NCI-H2227 (cell line): ENCODE measurements at regions not wholly inside any gene's neighbourhood (a gene's known extent, or its start where the extent isn't known, plus 50 kb on each side); places are given as distances from the start of the nearest gene placed in this dataset.

Experiments
- DNase-seq: peaks from one replicate; lab custom pipeline; 2025; ENCODE audit not compliant: unreplicated experiment; lab: John Stamatoyannopoulos, UW

GRCh38 chr12:105915997-105916759, 222.6 kb downstream of the NUAK1 start:
- no peak for DNase-seq

GRCh38 chr12:105916760-105917039, 222.1 kb downstream of the NUAK1 start:
- DNase-seq, result no peak

GRCh38 chr12:105920161-105920684, 218.5 kb downstream of the NUAK1 start:
- peak; percentile 7 for DNase-seq

- DNase-seq, result no peak
These were observed 217.7 kb downstream of the NUAK1 start for GRCh38 chr12:105921055-105921454.

- no peak for DNase-seq
These were observed 216.7 kb downstream of the NUAK1 start for GRCh38 chr12:105921872-105922669.

- DNase-seq, result peak; percentile 68
These were observed 216.1 kb downstream of the NUAK1 start for GRCh38 chr12:105922670-105923102.

- no peak for DNase-seq
These were observed 214.1 kb downstream of the NUAK1 start for GRCh38 chr12:105924526-105925208.

GRCh38 chr12:105927564-105927963, 211.2 kb downstream of the NUAK1 start:
- no peak for DNase-seq

- DNase-seq, result no peak
These were observed 210.3 kb downstream of the NUAK1 start for GRCh38 chr12:105928436-105928835.

- DNase-seq, result no peak
These were observed 209.6 kb downstream of the NUAK1 start for GRCh38 chr12:105929192-105929591.

- no peak for DNase-seq
These were observed 207.9 kb downstream of the NUAK1 start for GRCh38 chr12:105930557-105931503.

- DNase-seq, result no peak
These were observed 206.8 kb downstream of the NUAK1 start for GRCh38 chr12:105931762-105932570.

GRCh38 chr12:105933671-105934665, 204.8 kb downstream of the NUAK1 start:
- DNase-seq, result no peak

GRCh38 chr12:105935106-105935505, 203.6 kb downstream of the NUAK1 start:
- DNase-seq, result no peak

- DNase-seq, result no peak
These were observed 202.8 kb downstream of the NUAK1 start for GRCh38 chr12:105935981-105936380.

- DNase-seq, result no peak
These were observed 202.3 kb downstream of the NUAK1 start for GRCh38 chr12:105936496-105936895.

- no peak for DNase-seq
These were observed 201.7 kb downstream of the NUAK1 start for GRCh38 chr12:105937009-105937408.

GRCh38 chr12:105939181-105939721, 199.5 kb downstream of the NUAK1 start:
- DNase-seq, result no peak
